ENCODE measurements at regions not wholly inside any gene's neighbourhood (a gene's known extent, or its start where the extent isn't known, plus 50 kb on each side); places are given as distances from the start of the nearest gene placed in this dataset.

GRCh38 chr1:207971331-207972219 is 60.6 kb upstream of the CD34 start:
- DNase-seq: no peak
- 67% methylated on average over 4 of the region's 10 CpGs for WGBS (ENCODE audit: insufficient coverage)

GRCh38 chr1:207970329-207971233 is 59.7 kb upstream of the CD34 start:
- H3K9me3 ChIP-seq (replicated peaks; ENCODE audit: control insufficient read depth, low read depth, low read length): no peaks in the 10 kb centered on the region
- no peak overlapping the region for H3K4me3 ChIP-seq (ENCODE audit: low read length)
- peaks cover 2% of the 10 kb centered on the region for H3K27me3 ChIP-seq (ENCODE audit: control insufficient read depth, insufficient read depth, low read length)
- DNase-seq: no peak
- no peak overlapping the region for H3K27ac ChIP-seq (ENCODE audit: low read length)
- H3K4me1 ChIP-seq (ENCODE audit: control insufficient read depth, insufficient read depth, low read length): peaks cover 15% of the 10 kb centered on the region
- 62% methylated on average over 9 of the region's 16 CpGs for WGBS (ENCODE audit: insufficient coverage)
- H3K36me3 ChIP-seq (ENCODE audit: control insufficient read depth, insufficient read depth, low read length): no peaks in the 10 kb centered on the region

More at GRCh38 chr1:207971331-207972219, 60.6 kb upstream of the CD34 start:
- H3K4me3 ChIP-seq (ENCODE audit: low read length): no peak overlapping the region
- H3K27me3 ChIP-seq (ENCODE audit: control insufficient read depth, insufficient read depth, low read length): peaks cover 2% of the 10 kb centered on the region
- H3K36me3 ChIP-seq (ENCODE audit: control insufficient read depth, insufficient read depth, low read length): no peaks in the 10 kb centered on the region
- no peaks in the 10 kb centered on the region for H3K9me3 ChIP-seq (replicated peaks; ENCODE audit: control insufficient read depth, low read depth, low read length)
- H3K4me1 ChIP-seq (ENCODE audit: control insufficient read depth, insufficient read depth, low read length): peaks cover 15% of the 10 kb centered on the region
- H3K27ac ChIP-seq (ENCODE audit: low read length): no peak overlapping the region

- H3K27ac ChIP-seq (ENCODE audit: low read length): no peak overlapping the region
- no peak for DNase-seq
- peaks cover 2% of the 10 kb centered on the region for H3K27me3 ChIP-seq (ENCODE audit: control insufficient read depth, insufficient read depth, low read length)
- H3K36me3 ChIP-seq (ENCODE audit: control insufficient read depth, insufficient read depth, low read length): no peaks in the 10 kb centered on the region
- no peak overlapping the region for H3K4me3 ChIP-seq (ENCODE audit: low read length)
- H3K9me3 ChIP-seq (replicated peaks; ENCODE audit: control insufficient read depth, low read depth, low read length): no peaks in the 10 kb centered on the region
- peaks cover 16% of the 10 kb centered on the region for H3K4me1 ChIP-seq (ENCODE audit: control insufficient read depth, insufficient read depth, low read length)
- no CpG with 5 or more reads among the region's 2 CpGs for WGBS (ENCODE audit: insufficient coverage)
These were observed 58.6 kb upstream of the CD34 start for GRCh38 chr1:207969528-207969927.

DNA sequence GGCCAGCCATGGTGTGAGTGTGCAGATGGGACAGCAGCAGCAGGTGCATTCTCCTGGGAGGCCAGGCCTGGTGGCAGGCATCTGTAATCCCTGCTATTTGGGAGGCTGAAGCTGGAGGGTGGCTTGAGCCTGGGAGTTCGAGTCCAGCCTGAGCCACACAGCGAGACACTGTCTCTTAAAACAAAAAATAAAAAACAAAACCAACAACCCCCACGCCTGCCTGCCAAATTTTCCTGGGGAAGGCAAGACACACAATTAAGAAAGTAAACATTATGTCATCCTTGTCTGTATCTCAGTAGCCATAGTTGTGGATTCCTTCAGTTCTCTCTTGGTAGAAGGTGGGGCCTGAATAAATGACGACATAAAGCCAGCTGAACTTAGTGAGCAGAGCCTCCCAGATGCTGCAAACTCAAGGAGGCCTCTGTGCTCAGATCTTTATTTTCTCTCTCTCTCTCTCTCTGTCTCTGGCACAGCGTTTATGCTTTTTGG is 57.6 kb upstream of the CD34 start:
- Histone ChIP-seq H3K9me3 (replicated peaks; ENCODE audit: control insufficient read depth, low read depth, low read length) (no peaks in the 10 kb centered on the region), H3K27me3 (ENCODE audit: control insufficient read depth, insufficient read depth, low read length) (peaks cover 2% of the 10 kb centered on the region), H3K4me3 (ENCODE audit: low read length) (no peak overlapping the region), H3K27ac (ENCODE audit: low read length) (peak overlapping the region; percentile 69), H3K36me3 (ENCODE audit: control insufficient read depth, insufficient read depth, low read length) (no peaks in the 10 kb centered on the region), H3K4me1 (ENCODE audit: control insufficient read depth, insufficient read depth, low read length) (peaks cover 25% of the 10 kb centered on the region)
- DNase-seq: peak; percentile 83
- WGBS (ENCODE audit: insufficient coverage): 10% methylated on average over 2 of the region's 5 CpGs

GRCh38 chr1:207967703-207968102 is 56.8 kb upstream of the CD34 start:
- H3K27me3 ChIP-seq (ENCODE audit: control insufficient read depth, insufficient read depth, low read length): no peaks in the 10 kb centered on the region
- DNase-seq: no peak
- H3K27ac ChIP-seq (ENCODE audit: low read length): no peak overlapping the region
- H3K36me3 ChIP-seq (ENCODE audit: control insufficient read depth, insufficient read depth, low read length): no peaks in the 10 kb centered on the region
- WGBS (ENCODE audit: insufficient coverage): 80% methylated on average over 1 of the region's 2 CpGs
- no peaks in the 10 kb centered on the region for H3K9me3 ChIP-seq (replicated peaks; ENCODE audit: control insufficient read depth, low read depth, low read length)
- H3K4me3 ChIP-seq (ENCODE audit: low read length): no peak overlapping the region
- peaks cover 31% of the 10 kb centered on the region for H3K4me1 ChIP-seq (ENCODE audit: control insufficient read depth, insufficient read depth, low read length)

GRCh38 chr1:207966521-207966920 is 55.6 kb upstream of the CD34 start:
- peaks cover 31% of the 10 kb centered on the region for H3K4me1 ChIP-seq (ENCODE audit: control insufficient read depth, insufficient read depth, low read length)
- no peak overlapping the region for H3K27ac ChIP-seq (ENCODE audit: low read length)
- H3K9me3 ChIP-seq (replicated peaks; ENCODE audit: control insufficient read depth, low read depth, low read length): no peaks in the 10 kb centered on the region
- no peak for DNase-seq
- WGBS (ENCODE audit: insufficient coverage): 93% methylated on average over 4 of the region's 5 CpGs
- H3K36me3 ChIP-seq (ENCODE audit: control insufficient read depth, insufficient read depth, low read length): no peaks in the 10 kb centered on the region
- H3K4me3 ChIP-seq (ENCODE audit: low read length): no peak overlapping the region
- no peaks in the 10 kb centered on the region for H3K27me3 ChIP-seq (ENCODE audit: control insufficient read depth, insufficient read depth, low read length)

GRCh38 chr1:207965392-207966387 is 54.8 kb upstream of the CD34 start:
- Histone ChIP-seq H3K27ac (ENCODE audit: low read length) (no peak overlapping the region), H3K27me3 (ENCODE audit: control insufficient read depth, insufficient read depth, low read length) (no peaks in the 10 kb centered on the region), H3K4me3 (ENCODE audit: low read length) (no peak overlapping the region), H3K36me3 (ENCODE audit: control insufficient read depth, insufficient read depth, low read length) (no peaks in the 10 kb centered on the region), H3K9me3 (replicated peaks; ENCODE audit: control insufficient read depth, low read depth, low read length) (no peaks in the 10 kb centered on the region), H3K4me1 (ENCODE audit: control insufficient read depth, insufficient read depth, low read length) (peaks cover 31% of the 10 kb centered on the region)
- no peak for DNase-seq
- WGBS (ENCODE audit: insufficient coverage): 73% methylated on average over 3 of the region's 9 CpGs

DNA sequence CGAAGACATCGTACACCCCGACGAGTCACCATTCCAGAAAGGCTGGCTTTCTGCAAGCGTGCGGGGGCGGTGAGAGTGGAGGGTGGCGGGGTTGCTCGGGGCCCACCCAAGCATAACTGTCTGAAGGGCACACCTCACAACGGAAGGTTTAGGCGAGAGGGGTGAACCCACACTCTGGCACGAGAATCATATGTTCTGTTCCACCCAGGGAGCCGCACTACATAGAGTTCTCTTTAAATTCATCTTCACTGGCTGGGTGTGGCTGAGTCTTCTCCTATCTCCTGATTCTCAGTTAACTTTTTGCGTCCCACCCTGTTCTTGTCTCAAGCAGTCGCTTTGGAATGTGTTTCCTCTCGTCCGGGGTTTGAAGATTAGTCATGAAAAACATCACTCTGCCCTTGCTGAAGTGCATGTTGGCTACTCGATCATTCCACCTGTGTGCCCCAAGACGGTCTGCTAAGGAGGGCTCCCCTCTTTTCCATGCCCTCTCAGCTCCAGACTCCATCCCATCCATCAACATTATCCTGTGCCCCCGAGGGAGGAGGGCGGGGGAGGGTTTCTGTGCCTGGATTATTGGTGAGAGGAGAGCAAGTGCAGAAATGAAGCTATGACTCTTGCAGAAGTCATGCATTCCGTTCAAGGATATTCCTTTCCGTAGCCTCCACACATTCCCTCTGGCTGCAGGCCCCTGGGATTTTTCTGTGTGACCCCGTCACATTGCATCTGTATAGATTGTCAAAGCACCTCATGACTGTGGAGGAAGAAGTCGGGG is 53.5 kb upstream of the CD34 start:
- Histone ChIP-seq H3K4me1 (ENCODE audit: control insufficient read depth, insufficient read depth, low read length) (peaks cover 43% of the 10 kb centered on the region), H3K9me3 (replicated peaks; ENCODE audit: control insufficient read depth, low read depth, low read length) (no peaks in the 10 kb centered on the region), H3K4me3 (ENCODE audit: low read length) (no peak overlapping the region), H3K27me3 (ENCODE audit: control insufficient read depth, insufficient read depth, low read length) (no peaks in the 10 kb centered on the region), H3K36me3 (ENCODE audit: control insufficient read depth, insufficient read depth, low read length) (no peaks in the 10 kb centered on the region), H3K27ac (ENCODE audit: low read length) (no peak overlapping the region)
- DNase-seq: no peak
- WGBS (ENCODE audit: insufficient coverage): 63% methylated on average over 10 of the region's 25 CpGs
